Lower lobe of right lung (tissue), 2 donors: ENCODE measurements at regions not wholly inside any gene's neighbourhood (a gene's known extent, or its start where the extent isn't known, plus 50 kb on each side); places are given as distances from the start of the nearest gene placed in this dataset.

Experiments
- ATAC-seq, 2 donors: fragments of 200-7000 bp; cut with Tn5 transposase; one replicate each; pipeline ENCODE4 v1.9.1; 2020 to 2022; ENCODE audit warnings: mild to moderate bottlenecking in 2 of 2, moderate library complexity in 2 of 2
- DNase-seq: peaks from one replicate; pipeline ENCODE4 v3.0.0-alpha.2; 2020
- H3K27ac ChIP-seq: fragments of 200-600 bp; one replicate; pipeline ENCODE4 v1.8.0; 2022
- H3K27me3 ChIP-seq: fragments of 200-600 bp; one replicate; pipeline ENCODE4 v1.8.0; 2022; ENCODE audit warnings: low read depth
- H3K36me3 ChIP-seq: fragments of 200-600 bp; one replicate; pipeline ENCODE4 v1.8.0; 2022; ENCODE audit warnings: mild to moderate bottlenecking
- H3K4me1 ChIP-seq: fragments of 200-600 bp; one replicate; pipeline ENCODE4 v1.8.0; 2022
- H3K4me3 ChIP-seq: fragments of 200-600 bp; one replicate; pipeline ENCODE4 v1.8.0; 2022; ENCODE audit warnings: mild to moderate bottlenecking
- H3K9me3 ChIP-seq: fragments of 200-600 bp; one replicate; pipeline ENCODE4 v1.8.0; 2022
- intact Hi-C: fragments of 100-400 bp; cut with DNase I; formaldehyde crosslinking; loops from one replicate; pipeline ENCODE4 v1.11.0; 2022
- TF ChIP-seq, protein P1 (sequence below): fragments of 200-600 bp; IDR thresholded peaks from one replicate; pipeline ENCODE4 v1.8.0; 2022; ENCODE audit warnings: antibody characterized with exemption, mild to moderate bottlenecking
- donor health status: DM: no; HTN: yes; CAD: no; lungs with severe emphysema.

GRCh38 chr6:103142902-103143301, 1716.8 kb downstream of the HACE1 start:
- TF ChIP-seq, protein P1, sequence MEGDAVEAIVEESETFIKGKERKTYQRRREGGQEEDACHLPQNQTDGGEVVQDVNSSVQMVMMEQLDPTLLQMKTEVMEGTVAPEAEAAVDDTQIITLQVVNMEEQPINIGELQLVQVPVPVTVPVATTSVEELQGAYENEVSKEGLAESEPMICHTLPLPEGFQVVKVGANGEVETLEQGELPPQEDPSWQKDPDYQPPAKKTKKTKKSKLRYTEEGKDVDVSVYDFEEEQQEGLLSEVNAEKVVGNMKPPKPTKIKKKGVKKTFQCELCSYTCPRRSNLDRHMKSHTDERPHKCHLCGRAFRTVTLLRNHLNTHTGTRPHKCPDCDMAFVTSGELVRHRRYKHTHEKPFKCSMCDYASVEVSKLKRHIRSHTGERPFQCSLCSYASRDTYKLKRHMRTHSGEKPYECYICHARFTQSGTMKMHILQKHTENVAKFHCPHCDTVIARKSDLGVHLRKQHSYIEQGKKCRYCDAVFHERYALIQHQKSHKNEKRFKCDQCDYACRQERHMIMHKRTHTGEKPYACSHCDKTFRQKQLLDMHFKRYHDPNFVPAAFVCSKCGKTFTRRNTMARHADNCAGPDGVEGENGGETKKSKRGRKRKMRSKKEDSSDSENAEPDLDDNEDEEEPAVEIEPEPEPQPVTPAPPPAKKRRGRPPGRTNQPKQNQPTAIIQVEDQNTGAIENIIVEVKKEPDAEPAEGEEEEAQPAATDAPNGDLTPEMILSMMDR: no peak
- Histone ChIP-seq H3K36me3 (no peaks in the 10 kb centered on the region), H3K4me1 (no peaks in the 10 kb centered on the region), H3K4me3 (no peak overlapping the region), H3K27me3 (no peaks in the 10 kb centered on the region), H3K9me3 (no peaks in the 10 kb centered on the region), H3K27ac (no peak overlapping the region)
- no peak for DNase-seq
- no peak for ATAC-seq
- intact Hi-C loops: no loop called here

- H3K4me3 ChIP-seq: no peak overlapping the region
- H3K36me3 ChIP-seq: no peaks in the 10 kb centered on the region
- TF ChIP-seq, protein P1: no peak
- no peaks in the 10 kb centered on the region for H3K9me3 ChIP-seq
- DNase-seq (peak; percentile 31), ATAC-seq (peak in 1 of 2 donors; percentile 21)
- no peaks in the 10 kb centered on the region for H3K4me1 ChIP-seq
- H3K27ac ChIP-seq: no peak overlapping the region
- intact Hi-C loops: no loop called here
- no peaks in the 10 kb centered on the region for H3K27me3 ChIP-seq
These were observed 1719.3 kb downstream of the HACE1 start for GRCh38 chr6:103140308-103141027.

GRCh38 chr6:103139377-103139776, 1720.3 kb downstream of the HACE1 start:
- ATAC-seq (peak in 1 of 2 donors; percentile 35), DNase-seq (no peak)
- Histone ChIP-seq H3K9me3 (no peaks in the 10 kb centered on the region), H3K36me3 (no peaks in the 10 kb centered on the region), H3K4me1 (no peaks in the 10 kb centered on the region), H3K27me3 (no peaks in the 10 kb centered on the region), H3K4me3 (no peak overlapping the region), H3K27ac (no peak overlapping the region)
- intact Hi-C loops: no loop called here
- TF ChIP-seq, protein P1: no peak

- intact Hi-C loops: no loop called here
- no peak for ATAC-seq
- no peaks in the 10 kb centered on the region for H3K9me3 ChIP-seq
- TF ChIP-seq, protein P1: no peak
- H3K36me3 ChIP-seq: no peaks in the 10 kb centered on the region
- no peaks in the 10 kb centered on the region for H3K4me1 ChIP-seq
- no peak overlapping the region for H3K4me3 ChIP-seq
- no peak overlapping the region for H3K27ac ChIP-seq
- no peaks in the 10 kb centered on the region for H3K27me3 ChIP-seq
- DNase-seq: no peak
These were observed 1731.0 kb downstream of the GRIK2 start for GRCh38 chr6:103124471-103124870.

- Histone ChIP-seq H3K4me3 (no peak overlapping the region), H3K36me3 (no peaks in the 10 kb centered on the region), H3K4me1 (no peaks in the 10 kb centered on the region), H3K9me3 (no peaks in the 10 kb centered on the region), H3K27ac (no peak overlapping the region), H3K27me3 (no peaks in the 10 kb centered on the region)
- ATAC-seq (peak; percentile 59 to 81), DNase-seq (peak; percentile 62)
- TF ChIP-seq, protein P1: peak; percentile 48
- intact Hi-C loops: no loop called here
These were observed 1729.5 kb downstream of the GRIK2 start for GRCh38 chr6:103122766-103123601.
